T-helper 22 cell (primary cell): ENCODE measurements at regions not wholly inside any gene's neighbourhood (a gene's known extent, or its start where the extent isn't known, plus 50 kb on each side); places are given as distances from the start of the nearest gene placed in this dataset.

ENCODE experiments used
- DNase-seq: peaks from one replicate; pipeline ENCODE4 v3.0.0-alpha.2; 2020; ENCODE audit warnings: low read depth

DNA sequence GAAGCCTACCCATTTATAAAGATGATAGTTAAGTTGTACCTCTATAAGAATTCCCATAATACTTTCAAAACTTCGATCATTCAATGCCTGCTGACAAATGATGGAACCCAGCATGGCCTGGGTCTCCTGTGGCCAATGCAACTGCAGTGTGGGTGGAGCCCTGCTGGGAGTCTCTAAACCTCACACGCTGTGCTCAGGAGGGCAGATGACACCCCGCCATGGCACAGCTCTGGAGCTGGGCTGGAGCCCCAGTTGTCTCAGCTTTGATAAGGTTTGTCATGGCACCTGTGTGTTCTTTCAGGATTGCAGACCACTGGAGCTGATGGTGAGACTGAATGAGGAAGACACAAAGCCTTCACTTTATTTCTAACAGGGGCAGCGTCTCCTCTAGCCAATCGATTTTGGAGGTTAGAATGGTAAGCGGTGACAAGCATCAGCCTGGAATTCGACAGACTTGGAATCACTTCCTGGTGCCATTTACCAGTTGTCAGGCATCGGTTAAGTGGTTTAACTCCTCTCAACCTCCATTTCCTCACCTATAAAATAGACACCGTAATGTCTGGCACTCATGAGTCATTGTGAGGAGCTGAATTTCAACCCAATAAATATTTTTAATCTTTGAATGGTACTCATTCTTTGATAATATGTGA lies 383.6 kb upstream of the SALL3 start:
- no peak for DNase-seq

DNA sequence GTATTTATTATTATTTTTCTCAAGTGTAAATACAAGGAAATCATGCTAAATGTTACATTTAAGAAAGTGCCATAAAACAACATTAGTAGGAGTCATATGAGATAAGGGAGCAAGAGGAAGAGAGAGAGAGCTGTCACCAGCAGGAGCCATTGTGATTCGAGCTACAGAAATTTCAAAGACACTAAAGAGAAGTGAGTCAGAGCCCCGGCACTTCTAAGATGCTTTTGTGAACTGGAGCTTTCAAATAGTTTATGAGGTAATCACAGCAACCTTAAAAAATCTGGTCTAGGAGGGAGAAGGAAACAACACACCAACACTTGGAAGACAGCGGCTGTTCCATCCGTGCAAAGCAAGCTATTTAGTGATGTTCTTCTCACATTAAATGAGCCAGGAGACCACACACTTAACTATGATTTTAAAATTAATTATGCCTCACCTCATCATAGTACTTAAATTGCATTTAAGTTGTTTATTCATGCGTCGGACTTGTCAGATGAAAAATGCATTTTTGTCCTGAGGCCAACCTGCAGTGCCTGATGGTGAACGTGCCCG lies 382.7 kb upstream of the SALL3 start:
- DNase-seq: no peak

DNA sequence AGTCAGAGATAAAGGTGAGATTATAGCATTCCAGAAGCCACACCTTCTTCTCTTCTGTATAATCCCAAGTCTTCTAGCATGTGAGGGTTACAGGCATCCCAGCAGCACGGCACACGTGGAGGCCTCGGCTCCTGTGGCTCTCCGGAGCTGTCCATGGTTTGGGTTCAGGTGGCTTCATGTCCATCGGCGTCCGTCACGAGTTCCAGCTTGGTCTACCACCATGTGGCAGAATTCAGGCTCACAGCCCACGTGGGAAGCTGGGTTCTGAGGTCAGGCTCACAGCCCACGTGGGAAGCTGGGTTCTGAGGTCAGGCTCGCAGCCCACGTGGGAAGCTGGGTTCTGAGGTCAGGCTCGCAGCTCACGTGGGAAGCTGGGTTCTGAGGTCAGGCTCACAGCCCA lies 378.3 kb upstream of the SALL3 start:
- DNase-seq: no peak

DNA sequence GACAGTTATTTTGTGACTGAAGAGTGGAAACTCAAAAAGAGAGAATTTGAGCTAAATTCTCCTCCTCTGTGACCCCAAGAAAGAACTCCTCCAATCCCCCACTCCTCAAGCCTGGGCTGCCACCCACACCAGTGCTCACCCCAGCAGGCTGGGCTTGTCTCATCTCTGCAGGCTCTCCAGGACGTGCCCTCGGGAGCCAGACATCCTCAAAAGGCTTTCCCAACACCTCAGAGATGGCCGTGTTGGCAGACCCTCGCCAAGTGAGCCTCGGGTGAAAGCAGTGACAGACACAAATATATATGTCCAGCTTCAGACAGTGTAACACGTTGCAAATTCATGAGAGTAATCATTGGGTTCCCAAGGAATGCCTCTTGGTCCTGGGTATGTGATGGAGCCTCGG lies 377.7 kb upstream of the SALL3 start:
- DNase-seq: no peak

DNA sequence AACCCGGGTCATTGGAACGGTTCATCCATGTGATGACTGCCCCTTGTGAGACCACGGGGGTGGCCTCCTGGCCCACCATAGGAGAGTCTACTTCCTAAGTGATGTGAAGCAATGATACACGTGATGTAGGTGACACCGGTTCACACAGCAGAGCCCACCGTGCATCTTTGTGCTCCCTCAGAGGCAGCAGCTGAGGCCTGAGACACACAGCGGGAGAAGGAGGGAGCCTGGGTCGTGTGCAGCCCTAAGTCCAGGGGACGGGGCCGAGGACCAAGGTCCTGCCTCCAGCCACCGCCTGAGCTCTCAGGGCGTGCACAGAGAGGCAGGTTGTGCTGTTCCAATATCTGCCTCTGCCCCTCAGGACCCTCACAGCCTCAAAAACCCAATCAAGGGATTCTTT lies 377.2 kb upstream of the SALL3 start:
- DNase-seq: no peak

DNA sequence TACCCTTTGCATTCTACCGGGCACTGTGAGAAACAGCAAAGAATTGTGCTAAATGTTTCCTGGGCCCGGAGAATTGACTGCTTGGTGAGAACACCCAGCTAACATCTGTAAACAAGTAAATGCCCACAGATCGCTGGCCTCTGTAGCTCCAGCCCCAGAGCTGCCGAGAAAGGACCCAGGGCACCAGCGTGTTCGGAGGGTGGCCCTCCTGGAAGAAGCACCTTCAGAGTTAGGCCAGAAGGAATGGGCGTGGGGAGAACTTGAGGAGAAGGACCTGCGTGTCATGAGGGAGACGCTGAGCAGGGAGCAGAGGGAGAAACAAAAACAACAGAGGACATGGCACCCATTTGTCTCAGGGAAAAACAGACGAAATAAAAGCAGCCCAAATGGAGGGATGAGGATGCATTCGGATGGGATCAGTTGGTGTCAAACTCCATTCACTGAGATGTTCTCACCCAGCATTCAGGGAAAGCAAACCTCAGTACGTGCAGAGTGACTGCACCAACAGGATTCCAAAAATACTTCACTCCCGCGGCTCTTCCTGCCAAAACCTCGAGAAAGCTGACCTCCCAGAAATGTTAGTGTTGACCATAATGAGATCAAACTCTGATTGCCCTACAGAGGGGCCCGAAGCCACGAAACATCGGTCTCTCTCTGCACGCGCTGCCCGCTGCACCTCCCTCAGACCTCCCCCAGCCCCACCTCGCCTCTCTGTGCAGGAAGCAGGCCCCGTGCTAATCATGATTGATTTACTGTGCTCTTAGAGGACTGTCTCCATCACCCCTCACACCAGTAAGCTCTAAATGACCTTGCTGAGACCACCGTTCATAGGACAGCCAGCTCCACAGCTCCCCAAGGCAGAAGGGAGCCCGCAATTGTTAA lies 376.3 kb upstream of the SALL3 start:
- no peak for DNase-seq

DNA sequence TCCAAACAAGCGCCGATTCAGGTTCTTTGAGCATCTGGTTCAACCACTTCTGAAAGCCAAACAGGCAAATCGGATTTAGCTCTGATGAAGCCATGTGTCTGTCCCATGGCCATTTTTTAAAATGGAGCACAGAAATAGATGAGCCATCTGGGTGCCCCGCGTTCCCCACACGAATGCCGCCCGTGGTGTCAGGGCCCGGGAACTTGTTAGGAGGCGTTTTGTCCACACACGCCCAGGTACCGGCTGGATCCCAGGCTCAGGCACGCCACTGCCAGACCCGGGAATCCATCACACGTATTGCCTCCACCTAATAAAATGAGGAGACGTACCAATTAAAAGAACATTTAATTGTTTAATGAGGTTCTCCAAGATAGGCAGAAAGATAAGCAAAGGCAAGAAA lies 374.4 kb upstream of the SALL3 start:
- no peak for DNase-seq

DNA sequence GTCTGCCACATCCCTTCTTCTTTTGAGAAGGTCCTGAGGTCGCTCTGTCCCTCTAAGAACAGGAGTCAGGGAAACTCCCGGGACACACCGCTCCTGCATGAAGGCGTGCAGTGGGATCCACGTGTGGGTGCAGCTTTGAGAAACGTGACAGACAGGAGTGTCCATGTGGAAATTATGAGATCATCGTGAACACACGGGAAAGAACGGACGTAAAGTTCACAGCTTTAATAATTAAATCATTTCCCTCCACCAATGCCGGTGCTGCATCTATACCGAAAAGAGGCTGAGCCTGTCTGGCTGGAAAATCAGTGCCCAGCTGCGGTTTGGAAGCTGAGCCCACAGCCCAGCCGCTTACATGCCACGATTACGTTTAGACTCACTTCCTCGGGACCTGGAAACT lies 372.4 kb upstream of the SALL3 start:
- no peak for DNase-seq

DNA sequence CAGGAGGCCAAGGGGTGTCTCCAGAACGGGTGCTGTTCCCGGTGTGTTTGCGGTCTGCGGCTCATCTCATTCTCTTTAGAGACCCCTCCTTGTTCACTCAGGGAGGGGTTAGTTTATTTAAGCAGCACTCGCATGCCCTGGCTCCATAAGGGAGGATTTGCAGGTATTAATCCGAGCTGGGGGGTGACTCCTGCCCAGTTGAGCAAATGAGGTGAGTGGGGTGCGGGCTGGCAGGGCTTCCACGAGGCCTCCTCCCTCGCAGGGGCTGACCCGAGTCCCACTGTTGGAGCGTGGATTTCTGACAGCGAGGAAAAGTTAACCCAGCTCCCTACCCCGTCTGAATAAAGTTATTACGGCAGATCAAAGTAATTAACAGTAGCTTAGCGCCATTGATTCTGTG lies 371.8 kb upstream of the SALL3 start:
- no peak for DNase-seq

DNA sequence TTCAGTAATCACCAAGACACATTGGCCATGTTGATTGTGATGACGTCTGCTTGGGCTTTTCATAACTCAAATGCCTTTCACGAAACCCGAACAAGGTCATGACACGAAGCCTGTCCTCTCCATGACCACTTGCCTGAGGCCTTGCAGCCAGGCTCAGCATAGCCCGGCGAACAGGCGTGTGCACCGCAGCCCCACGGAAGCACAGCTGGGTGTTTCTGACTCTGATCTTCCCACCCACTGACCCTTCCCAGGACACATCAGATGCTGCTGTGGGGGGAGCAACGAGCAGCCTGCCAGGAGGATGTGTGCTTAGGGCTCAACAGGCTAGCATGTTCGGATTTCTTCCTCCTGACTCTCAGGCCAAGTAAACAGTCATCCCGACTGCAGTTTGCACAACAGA lies 369.4 kb upstream of the SALL3 start:
- DNase-seq: no peak

DNA sequence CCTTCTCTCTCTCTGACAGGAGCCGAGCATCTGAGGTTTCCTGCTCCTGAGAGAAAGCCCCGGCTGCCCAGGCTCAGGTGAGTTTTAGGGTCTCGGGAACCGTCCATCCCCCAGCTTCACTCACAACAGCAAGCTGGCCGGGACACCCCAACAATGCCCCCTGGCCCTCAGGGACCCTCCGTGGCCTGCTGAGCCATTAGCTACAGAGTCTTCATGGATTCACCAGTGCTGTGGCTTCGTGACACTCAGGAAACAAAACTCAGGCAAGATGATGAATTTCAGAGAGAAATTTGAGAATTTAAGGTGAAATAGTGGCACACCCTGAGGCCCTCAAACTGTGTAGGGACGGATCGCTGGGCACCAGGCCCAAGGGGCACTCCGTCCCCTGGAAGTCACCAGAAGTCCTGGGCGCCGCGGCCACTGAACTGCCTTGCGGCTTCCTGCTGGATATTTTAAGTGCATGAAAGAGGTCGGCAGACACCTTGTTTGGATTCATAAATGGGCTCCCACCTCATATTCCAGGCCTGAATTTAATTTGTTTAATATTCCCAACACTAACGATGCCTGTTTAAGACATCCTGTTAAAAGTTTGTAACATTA lies 368.3 kb upstream of the SALL3 start:
- DNase-seq: no peak

DNA sequence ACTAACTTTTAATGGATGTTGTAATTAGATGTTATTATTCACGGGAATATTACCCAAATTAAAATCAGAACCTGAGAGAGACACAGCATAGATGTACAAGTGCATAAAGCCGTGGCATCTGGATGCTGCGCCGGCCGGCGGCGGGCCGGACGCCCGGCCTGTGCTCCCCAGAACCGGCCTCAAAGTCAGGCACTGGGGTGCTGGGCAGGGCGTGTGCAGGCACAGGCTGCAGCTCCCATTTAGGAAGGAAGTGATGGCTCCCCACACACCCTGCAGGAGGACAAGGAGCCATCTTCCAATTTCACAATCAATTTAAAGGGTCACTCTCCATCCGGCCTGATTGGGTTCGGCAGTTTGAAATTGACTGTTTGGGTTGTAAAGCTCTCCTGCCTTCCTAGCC lies 367.7 kb upstream of the SALL3 start:
- no peak for DNase-seq

DNA sequence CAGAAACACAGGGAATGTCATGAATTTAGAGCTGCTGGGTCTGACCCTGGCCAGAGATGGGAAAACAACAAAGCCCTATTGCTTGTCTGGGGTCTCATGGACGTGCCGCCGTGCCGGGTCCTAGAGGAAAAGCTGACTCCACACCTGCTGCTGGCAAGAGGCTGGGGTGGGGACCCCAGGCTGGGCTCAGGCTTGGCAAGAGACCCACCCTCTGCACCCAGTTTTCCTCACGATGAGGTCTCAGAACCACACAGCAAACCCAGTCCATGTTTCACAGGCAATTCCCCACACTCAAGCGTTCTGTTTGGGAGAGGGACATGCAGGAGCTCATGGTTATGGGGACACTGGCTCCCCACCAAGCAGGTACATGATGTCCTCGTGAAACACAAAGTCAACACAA lies 367.3 kb upstream of the SALL3 start:
- no peak for DNase-seq

DNA sequence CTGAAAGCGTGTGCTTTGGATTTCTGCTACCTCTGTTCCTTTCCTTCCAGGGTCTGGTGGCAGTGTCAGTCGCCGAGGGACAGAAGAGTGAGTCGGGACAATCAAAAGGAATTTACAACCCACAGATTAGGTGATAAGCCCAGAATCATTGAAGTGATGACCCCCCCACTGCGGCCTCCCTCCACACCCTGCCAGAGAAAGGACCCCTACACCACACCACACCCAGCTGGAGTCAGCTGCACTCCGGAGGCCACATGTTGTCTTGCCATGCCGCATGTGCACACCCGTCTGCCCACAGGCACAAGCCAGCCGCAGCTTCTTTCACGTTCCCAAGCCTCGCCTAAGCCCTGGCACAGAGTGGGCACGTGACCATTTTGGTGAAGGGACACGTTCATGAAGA lies 366.8 kb upstream of the SALL3 start:
- no peak for DNase-seq

DNA sequence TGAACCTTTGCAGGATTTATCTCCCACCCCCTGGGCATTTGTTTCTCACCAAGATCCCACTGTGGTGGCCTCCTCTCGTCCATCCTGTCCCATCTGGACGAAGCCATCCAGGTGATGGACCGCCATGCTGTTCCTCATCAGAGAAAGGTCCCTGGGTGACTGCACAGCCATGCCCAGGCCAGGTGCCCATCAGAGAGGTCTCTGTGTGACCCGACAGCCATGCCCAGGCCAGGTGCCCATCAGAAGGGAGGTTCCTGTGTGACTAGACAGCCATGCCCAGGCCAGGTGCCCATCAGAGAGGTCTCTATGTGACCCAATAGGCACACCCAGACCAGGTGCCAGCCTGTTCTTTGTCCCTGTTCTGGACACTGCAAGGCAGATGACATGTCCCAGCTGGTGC lies 360.9 kb upstream of the SALL3 start:
- no peak for DNase-seq

DNA sequence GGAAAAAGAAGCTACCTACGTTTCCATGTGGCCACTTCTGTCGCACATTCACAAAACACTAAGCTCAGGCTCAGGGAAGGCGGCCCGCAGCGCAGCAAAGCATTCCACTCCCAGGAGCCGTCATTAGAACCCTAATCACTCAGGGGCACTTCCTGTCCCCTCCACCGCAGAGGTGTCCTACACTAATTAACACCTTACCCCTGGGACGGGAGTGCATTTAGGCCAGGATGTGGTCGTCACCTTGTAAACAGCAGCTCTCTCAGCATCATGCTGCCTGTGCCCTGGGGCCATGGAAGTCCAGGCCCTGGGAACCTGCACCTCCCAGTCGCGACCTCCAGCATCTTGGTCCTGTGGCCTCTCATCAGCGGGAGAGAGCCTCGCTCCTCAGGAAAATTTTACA lies 359.8 kb upstream of the SALL3 start:
- no peak for DNase-seq

DNA sequence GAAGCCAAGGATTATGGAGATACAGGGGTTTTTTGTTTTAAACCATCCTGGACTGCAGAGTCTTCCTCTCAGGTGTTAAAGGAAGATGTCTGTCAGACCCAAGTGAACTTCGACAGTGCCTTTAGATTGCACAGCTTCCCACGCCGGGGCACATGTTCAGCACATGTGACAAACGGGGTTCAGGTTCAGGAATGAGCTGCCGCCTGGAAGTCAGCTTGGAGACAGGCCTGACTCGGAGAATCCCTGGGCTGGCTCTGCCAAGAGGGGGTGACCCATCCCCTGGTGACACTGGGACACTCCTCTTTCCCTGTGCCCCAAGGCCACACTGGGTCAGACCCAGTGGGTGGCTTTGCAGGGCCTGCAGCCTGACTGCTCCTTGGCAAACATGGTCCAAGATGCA lies 359.3 kb upstream of the SALL3 start:
- no peak for DNase-seq

DNA sequence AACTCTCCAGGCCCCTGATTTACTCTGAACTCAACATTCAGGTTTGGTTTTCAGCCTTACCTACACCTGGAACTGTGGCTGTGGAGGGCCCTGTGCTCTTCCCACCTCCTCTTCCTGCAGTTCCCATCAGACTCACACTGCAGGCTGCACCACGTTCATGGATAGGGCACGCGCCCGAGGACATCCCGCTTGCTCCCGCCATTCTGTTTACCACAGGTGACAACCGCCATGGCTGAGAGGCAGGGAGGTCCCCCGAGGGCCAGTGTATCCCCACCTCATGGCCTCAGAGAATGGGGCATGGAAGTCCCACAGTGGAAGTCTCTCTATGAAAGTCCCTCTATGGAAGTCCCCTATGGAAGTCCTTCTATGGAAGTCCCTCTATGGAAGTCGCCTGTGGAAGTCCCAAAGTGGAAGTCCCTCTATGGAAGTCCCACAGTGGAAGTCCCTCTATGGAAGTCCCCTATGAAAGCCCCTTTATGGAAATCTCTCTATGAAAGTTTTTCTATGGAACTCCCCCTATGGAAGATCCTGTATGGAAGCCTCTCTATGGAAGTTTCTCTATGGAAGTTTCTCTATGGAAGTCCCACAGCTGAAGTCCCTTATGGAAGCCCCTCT lies 358.4 kb upstream of the SALL3 start:
- DNase-seq: no peak

DNA sequence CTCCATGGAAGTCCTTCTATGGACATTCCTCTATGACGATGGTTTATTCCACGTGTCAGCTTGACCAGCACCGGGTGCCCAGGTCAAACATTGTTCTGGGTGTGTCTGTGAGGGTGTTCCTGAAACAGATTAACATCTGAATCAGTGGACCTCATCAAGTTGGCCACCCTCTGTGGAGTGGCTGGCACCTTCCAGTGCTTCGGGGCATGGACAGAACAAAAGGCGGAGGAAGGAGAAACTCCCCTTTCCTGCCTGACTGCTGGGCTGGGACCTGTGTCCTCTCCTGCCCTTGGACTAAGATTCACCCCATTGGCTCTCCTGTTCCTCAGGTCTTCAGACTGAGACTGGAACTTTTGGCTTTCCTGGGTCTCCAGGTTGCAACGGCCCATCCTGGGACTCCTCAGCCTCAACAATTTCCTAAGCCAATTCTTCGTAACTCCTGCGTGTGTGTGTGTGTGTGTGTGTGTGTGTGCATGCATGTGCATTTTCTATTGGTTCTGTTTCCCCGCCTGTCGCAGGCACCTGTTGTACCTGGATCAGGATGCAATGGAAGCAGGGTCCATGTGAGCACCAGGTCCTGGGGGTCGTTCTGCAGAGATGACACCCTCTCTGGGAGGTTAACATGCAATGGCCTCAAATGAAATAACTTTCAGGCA lies 357.2 kb upstream of the SALL3 start:
- DNase-seq: no peak

DNA sequence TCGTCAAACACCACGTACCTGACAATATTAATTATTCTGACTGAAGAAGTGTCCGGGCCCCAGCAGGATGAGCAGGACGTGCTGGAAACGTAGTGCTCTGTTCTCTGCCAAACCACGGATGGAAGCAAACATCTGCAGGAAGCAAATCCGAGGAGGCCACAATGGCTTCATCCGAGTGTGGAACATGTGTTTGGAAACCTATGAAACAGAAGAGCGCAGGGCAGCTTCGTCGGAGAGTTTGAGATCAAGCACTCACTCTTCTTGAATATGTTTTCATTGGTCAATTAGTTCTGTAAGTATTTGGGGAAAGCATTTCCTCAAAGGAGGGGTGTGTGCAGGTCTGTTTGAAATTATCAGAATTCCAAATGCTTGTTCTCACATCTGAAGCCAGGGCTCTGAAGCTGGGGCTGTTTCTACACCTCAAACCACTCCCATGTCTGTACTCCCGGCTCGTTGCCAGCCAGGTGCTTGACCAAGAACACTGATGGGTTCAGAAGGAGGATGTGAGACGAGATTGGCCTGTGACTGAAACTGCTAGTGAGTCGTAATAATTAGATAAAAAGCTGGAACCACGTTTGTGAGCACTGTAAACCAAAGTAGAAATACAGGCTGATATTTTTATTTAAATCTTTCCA lies 356.6 kb upstream of the SALL3 start:
- DNase-seq: no peak

DNA sequence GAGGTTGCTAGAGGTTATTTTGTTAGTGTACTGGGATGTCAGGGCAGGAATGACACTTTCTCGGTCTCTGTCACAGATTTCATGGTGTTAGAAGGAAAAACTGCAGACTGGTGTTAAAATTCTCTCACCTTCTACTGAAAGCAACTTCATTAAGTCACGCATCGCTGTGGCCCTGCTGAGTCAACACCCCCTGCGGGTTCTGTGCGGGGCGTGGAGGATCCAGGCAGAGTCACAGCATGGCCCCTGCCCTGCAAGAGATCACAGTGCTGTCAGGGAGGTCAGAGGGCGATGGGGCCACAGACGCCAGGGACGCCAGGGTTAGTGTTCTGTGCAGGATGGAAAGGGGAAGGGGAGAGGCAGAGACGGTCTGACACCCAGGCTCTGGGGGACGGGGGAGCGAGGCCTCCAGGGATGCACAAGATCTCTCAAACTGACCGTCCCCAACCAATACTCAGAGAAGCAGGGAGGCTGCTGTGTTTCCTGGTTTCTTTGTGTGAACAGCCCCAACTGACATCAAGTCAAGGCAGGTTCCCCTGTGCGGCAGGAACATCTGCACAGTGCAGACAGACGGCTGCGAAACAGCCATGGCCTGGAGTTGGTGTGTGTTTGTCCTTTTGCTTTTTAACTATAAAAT lies 354.9 kb upstream of the SALL3 start:
- DNase-seq: no peak
